Heart left ventricle (tissue), 13 donors: ENCODE measurements at regions not wholly inside any gene's neighbourhood (a gene's known extent, or its start where the extent isn't known, plus 50 kb on each side); places are given as distances from the start of the nearest gene placed in this dataset.

ENCODE experiments used
- CTCF ChIP-seq, 12 donors: fragments of 200-600 bp; sonication (generic) in 4 of 12; IDR thresholded peaks; one replicate each; pipeline versions ENCODE4 v1.5.0 to v1.8.0; 2018 to 2022; ENCODE audit warnings: antibody characterized with exemption in 12 of 12, mild to moderate bottlenecking in 5 of 12
- POLR2A ChIP-seq, 2 donors: fragments of 450-650 bp; IDR thresholded peaks; one replicate each; pipeline ENCODE4 v1.6.1; 2017; ENCODE audit warnings: antibody characterized with exemption in 2 of 2, mild to moderate bottlenecking in 2 of 2, moderate library complexity in 2 of 2
- donor health status: ischemic (EF 13 %, LVEDD 7.1; RV severe dilation, severe dysfunction).
- donor health status: DM: no; HTN: yes; CAD: no.
- donor health status: DM: no; HTN: no; CAD: no.
- donor health status: ischemic (EF 25% LVEDD 6.9; RV normal size, moderate dysfunction).
- donor health status: ischemic (EF 25% LVEDD 5.7; RV mildly dilated, moderate dysfunction).
- donor health status: ischemic (EF 35%, LVEDD 5.7; RV mildly dilated, moderate dysfunction).
- donor health status: nonischemic (EF 11% LVEDD 7.7; RV severe dilation, severe dysfunction).
- donor health status: DM: yes; HTN: yes; CAD: no.
- donor health status: PGD.
- donor health status: ischemic (EF 29% LVEDD 5.4; RV normal size, mild dysfunction).
- donor health status: nonischemic (EF 23%, LVEDD 6.1; RV moderate dilation, normal function).

- TF ChIP-seq CTCF (IDR thresholded peaks at IDR 0.05) (no peak), POLR2A (IDR thresholded peaks at IDR 0.05) (no peak)
These were observed 265.9 kb upstream of the ETAA1 start for GRCh38 chr2:67131257-67131609.
